ENCODE measurements at regions not wholly inside any gene's neighbourhood (a gene's known extent, or its start where the extent isn't known, plus 50 kb on each side); places are given as distances from the start of the nearest gene placed in this dataset.

- no peak for DNase-seq
- Histone ChIP-seq H3K4me1 (no peaks in the 10 kb centered on the region), H3K4me3 (ENCODE audit: low read depth, low read length) (no peak overlapping the region), H3K27me3 (peaks cover 11% of the 10 kb centered on the region), H3K36me3 (no peaks in the 10 kb centered on the region), H3K9me3 (no peaks in the 10 kb centered on the region)
- no peak for TF ChIP-seq CTCF (IDR thresholded peaks at IDR 0.05; ENCODE audit: low read depth, low read length)
These were observed 221.9 kb upstream of the AGAP1 start for GRCh38 chr2:235271936-235272335.

GRCh38 chr2:235274023-235274422 lies 219.8 kb upstream of the AGAP1 start:
- Histone ChIP-seq H3K36me3 (no peaks in the 10 kb centered on the region), H3K4me1 (no peaks in the 10 kb centered on the region), H3K4me3 (ENCODE audit: low read depth, low read length) (no peak overlapping the region), H3K9me3 (no peaks in the 10 kb centered on the region; the same call in 1 of the 2 replicates), H3K27me3 (peaks cover 13% of the 10 kb centered on the region)
- no peak for TF ChIP-seq CTCF (IDR thresholded peaks at IDR 0.05; ENCODE audit: low read depth, low read length)
- no peak for DNase-seq

GRCh38 chr2:235277485-235277884 lies 216.4 kb upstream of the AGAP1 start:
- Histone ChIP-seq H3K4me1 (no peaks in the 10 kb centered on the region), H3K4me3 (ENCODE audit: low read depth, low read length) (no peak overlapping the region), H3K36me3 (no peaks in the 10 kb centered on the region), H3K27me3 (peaks cover 17% of the 10 kb centered on the region), H3K9me3 (no peaks in the 10 kb centered on the region; the same call in 1 of the 2 replicates)
- no peak for TF ChIP-seq CTCF (IDR thresholded peaks at IDR 0.05; ENCODE audit: low read depth, low read length)
- DNase-seq: no peak

- Histone ChIP-seq H3K27me3 (peaks cover 15% of the 10 kb centered on the region), H3K36me3 (no peaks in the 10 kb centered on the region), H3K4me3 (ENCODE audit: low read depth, low read length) (no peak overlapping the region), H3K4me1 (no peaks in the 10 kb centered on the region), H3K9me3 (no peaks in the 10 kb centered on the region; the same call in 1 of the 2 replicates)
- no peak for DNase-seq
- TF ChIP-seq CTCF (IDR thresholded peaks at IDR 0.05; ENCODE audit: low read depth, low read length): no peak
These were observed 215.0 kb upstream of the AGAP1 start for GRCh38 chr2:235278771-235279355.

GRCh38 chr2:235279965-235280364 lies 213.9 kb upstream of the AGAP1 start:
- peaks cover 13% of the 10 kb centered on the region for H3K27me3 ChIP-seq
- no peaks in the 10 kb centered on the region for H3K36me3 ChIP-seq
- H3K4me1 ChIP-seq: no peaks in the 10 kb centered on the region
- no peaks in the 10 kb centered on the region; the same call in 1 of the 2 replicates for H3K9me3 ChIP-seq
- no peak for TF ChIP-seq CTCF (IDR thresholded peaks at IDR 0.05; ENCODE audit: low read depth, low read length)
- no peak overlapping the region for H3K4me3 ChIP-seq (ENCODE audit: low read depth, low read length)
- no peak for DNase-seq

- H3K36me3 ChIP-seq: no peaks in the 10 kb centered on the region
- peaks cover 15% of the 10 kb centered on the region for H3K27me3 ChIP-seq
- no peak overlapping the region for H3K4me3 ChIP-seq (ENCODE audit: low read depth, low read length)
- TF ChIP-seq CTCF (IDR thresholded peaks at IDR 0.05; ENCODE audit: low read depth, low read length): no peak
- no peak for DNase-seq
- H3K4me1 ChIP-seq: no peaks in the 10 kb centered on the region
- no peaks in the 10 kb centered on the region; the same call in none of the 2 replicates for H3K9me3 ChIP-seq
These were observed 210.6 kb upstream of the AGAP1 start for GRCh38 chr2:235283246-235283645.

Measured in BE2C (cell line).